A673 (cell line): ENCODE measurements at regions not wholly inside any gene's neighbourhood (a gene's known extent, or its start where the extent isn't known, plus 50 kb on each side); places are given as distances from the start of the nearest gene placed in this dataset.

Source experiments
- BruUV-seq: library from RNA; stranded (reverse); fragments of 400-500 nt; replicated peaks from 2 replicates; lab custom pipeline; 2021; lab: Mats Ljungman, UMichigan
- CTCF ChIA-PET: fragments of 300-600 bp; sonication (Branson Sonifier 250); formaldehyde crosslinking; loops from one replicate; lab custom pipeline; 2022; ENCODE audit warnings: antibody characterized with exemption; lab: Charles Lee
- POLR2A ChIA-PET: fragments of 300-600 bp; sonication (Branson Sonifier 250); formaldehyde crosslinking; loops from one replicate; lab custom pipeline; 2022; ENCODE audit warnings: antibody characterized with exemption; ENCODE audit not compliant: low non-redundant PET; lab: Charles Lee
- DNase-seq: peaks from one replicate; pipeline ENCODE4 v3.0.0-alpha.2; 2015; ENCODE audit warnings: low spot score
- H3K27ac ChIP-seq: fragments of 200-600 bp; sonication (generic); 2 replicates; pipeline ENCODE4 v1.5.1; 2016; ENCODE audit warnings: mixed run types, low read depth, mild to moderate bottlenecking, mixed read lengths, antibody characterized with exemption, low read length; ENCODE audit not compliant: poor library complexity, severe bottlenecking
- H3K27me3 ChIP-seq: fragments of 200-600 bp; sonication (generic); replicated peaks from 2 replicates; pipeline ENCODE4 v1.6.1; 2017; ENCODE audit warnings: mixed run types, low read depth, mild to moderate bottlenecking, mixed read lengths, antibody characterized with exemption, low read length; ENCODE audit not compliant: insufficient read depth, poor library complexity
- H3K36me3 ChIP-seq: fragments of 200-600 bp; sonication (generic); 2 replicates; pipeline ENCODE4 v1.6.1; 2016; ENCODE audit warnings: mixed run types, mild to moderate bottlenecking, mixed read lengths, antibody characterized with exemption, low read length; ENCODE audit not compliant: insufficient read depth, poor library complexity, severe bottlenecking
- H3K4me1 ChIP-seq: fragments of 200-600 bp; sonication (generic); 2 replicates; pipeline ENCODE4 v1.6.1; 2017; ENCODE audit warnings: mixed run types, mild to moderate bottlenecking, mixed read lengths, antibody characterized with exemption, low read length; ENCODE audit not compliant: insufficient read depth, poor library complexity, severe bottlenecking
- H3K4me3 ChIP-seq: fragments of 200-600 bp; sonication (generic); 2 replicates; pipeline ENCODE4 v1.5.1; 2016; ENCODE audit warnings: low read depth, mixed run types, mild to moderate bottlenecking, mixed read lengths, low read length; ENCODE audit not compliant: poor library complexity, severe bottlenecking
- H3K9me3 ChIP-seq: fragments of 200-600 bp; sonication (generic); 2 replicates; pipeline ENCODE4 v1.6.1; 2016; ENCODE audit warnings: mixed run types, low read depth, mild to moderate bottlenecking, mixed read lengths, antibody characterized with exemption, low read length; ENCODE audit not compliant: poor library complexity, severe bottlenecking
- CTCF ChIP-seq: fragments of 300-800, 200-600 bp; sonication (generic); conservative IDR thresholded peaks from 2 replicates; pipeline ENCODE4 v1.5.1; 2017; ENCODE audit warnings: low read depth, mild to moderate bottlenecking, antibody characterized with exemption, low read length, moderate library complexity, mixed read lengths
- EZH2 ChIP-seq: fragments of 200-600 bp; sonication (generic); IDR thresholded peaks from 2 replicates; pipeline ENCODE4 v1.6.1; 2017; ENCODE audit warnings: borderline replicate concordance, low read depth, mild to moderate bottlenecking, mixed read lengths, antibody characterized with exemption, low read length; ENCODE audit not compliant: poor library complexity, severe bottlenecking
- intact Hi-C: fragments of 100-400 bp; cut with micrococcal nuclease; formaldehyde crosslinking; loops from one replicate; pipeline ENCODE4 v1.10.0; 2022; ENCODE audit not compliant: unreplicated experiment

GRCh38 chr9:28824432-28824963 is 1251.2 kb upstream of the C9orf72 start:
- CTCF ChIA-PET = no interaction called here

GRCh38 chr9:28832168-28832770 is 1259.0 kb upstream of the C9orf72 start:
- no peak for DNase-seq
- no peaks in the 10 kb centered on the region for H3K9me3 ChIP-seq
- ChIA-PET POLR2A (no interaction called here), CTCF (no interaction called here)
- intact Hi-C loops = no loop called here
- peaks cover 23% of the 10 kb centered on the region for H3K4me1 ChIP-seq
- TF ChIP-seq CTCF (no peak), EZH2 (no peak)
- no peak overlapping the region for H3K27ac ChIP-seq
- no peak overlapping the region for H3K4me3 ChIP-seq
- no peaks in the 10 kb centered on the region for H3K36me3 ChIP-seq
- H3K27me3 ChIP-seq = no peaks in the 10 kb centered on the region
- BruUV-seq = no TSS peak

More at GRCh38 chr9:28824432-28824963, 1251.2 kb upstream of the C9orf72 start:
- Histone ChIP-seq H3K36me3 (no peaks in the 10 kb centered on the region), H3K4me3 (no peak overlapping the region), H3K9me3 (no peaks in the 10 kb centered on the region), H3K27me3 (no peaks in the 10 kb centered on the region), H3K4me1 (peaks cover 46% of the 10 kb centered on the region), H3K27ac (peak overlapping the region; percentile 1)
- TF ChIP-seq CTCF (no peak), EZH2 (no peak)
- intact Hi-C loops = loop anchor here (1.0 to 10.0 kb wide), 5 partner anchors 50 to 718 kb away; no protein-coding TSS in a partner anchor
- peak; percentile 75 for DNase-seq
- no TSS peak for BruUV-seq
- POLR2A ChIA-PET = interaction anchor here (0.7 kb wide), 1 partner anchor 41 kb away, joined by 3 read pairs; no protein-coding TSS in a partner anchor

GRCh38 chr9:28834156-28834555 is 1260.9 kb upstream of the C9orf72 start:
- no peak for DNase-seq
- ChIA-PET CTCF (no interaction called here), POLR2A (no interaction called here)
- H3K4me1 ChIP-seq = peaks cover 23% of the 10 kb centered on the region
- H3K9me3 ChIP-seq = no peaks in the 10 kb centered on the region
- H3K36me3 ChIP-seq = no peaks in the 10 kb centered on the region
- no peaks in the 10 kb centered on the region for H3K27me3 ChIP-seq
- TF ChIP-seq CTCF (no peak), EZH2 (no peak)
- no TSS peak for BruUV-seq
- no peak overlapping the region for H3K27ac ChIP-seq
- H3K4me3 ChIP-seq = no peak overlapping the region
- intact Hi-C loops = no loop called here
